CD4-positive, alpha-beta T cell (primary cell): ENCODE measurements at regions not wholly inside any gene's neighbourhood (a gene's known extent, or its start where the extent isn't known, plus 50 kb on each side); places are given as distances from the start of the nearest gene placed in this dataset.

Source experiments
- ATAC-seq: fragments of 200-7000 bp; cut with Tn5 transposase; one replicate; pipeline ENCODE4 v1.10.0; 2022; ENCODE audit warnings: mild to moderate bottlenecking; ENCODE audit not compliant: poor library complexity
- CTCF ChIA-PET: fragments of 350-600 bp; sonication (Branson Sonifier 250); formaldehyde crosslinking; loops from one replicate; lab custom pipeline; 2021; ENCODE audit warnings: antibody characterized with exemption, inconsistent platforms; lab: Charles Lee
- POLR2A ChIA-PET: fragments of 350-600 bp; sonication (Branson Sonifier 250); formaldehyde crosslinking; loops from one replicate; lab custom pipeline; 2021; ENCODE audit warnings: antibody characterized with exemption, inconsistent platforms; lab: Charles Lee
- DNase-seq, 14 experiments: peaks; one replicate each; pipeline ENCODE4 v3.0.0-alpha.2; 2013 to 2020; ENCODE audit warnings: mixed read lengths in 2 of 14
- H3K27ac ChIP-seq, 2 donors: one replicate each; pipeline versions ENCODE4 v1.5.1 to v1.7.0; 2013; ENCODE audit warnings: low read length in 2 of 2, low read depth in 1 of 2, mild to moderate bottlenecking in 1 of 2
- H3K27me3 ChIP-seq, 2 experiments: 1 replicate in 1 of 2; 2 replicates in 1 of 2; pipeline versions ENCODE4 v1.6.1 to v1.7.0; 2013; ENCODE audit warnings: low read length in 2 of 2, control low read depth in 1 of 2, mild to moderate bottlenecking in 1 of 2, moderate library complexity in 1 of 2; ENCODE audit not compliant: insufficient read depth in 2 of 2, control insufficient read depth in 1 of 2
- H3K36me3 ChIP-seq: one replicate; pipeline ENCODE4 v1.6.1; 2013; ENCODE audit warnings: low read length, control low read depth; ENCODE audit not compliant: insufficient read depth
- H3K4me1 ChIP-seq: one replicate; pipeline ENCODE4 v1.6.1; 2013; ENCODE audit warnings: low read length, control low read depth; ENCODE audit not compliant: insufficient read depth
- H3K4me3 ChIP-seq: one replicate; pipeline ENCODE4 v1.5.1; 2013; ENCODE audit warnings: mild to moderate bottlenecking, low read length, moderate library complexity
- H3K9me3 ChIP-seq, 2 experiments: 1 replicate in 1 of 2; 2 replicates in 1 of 2; pipeline versions ENCODE4 v1.6.1 to v1.7.0; 2013; ENCODE audit warnings: low read length in 2 of 2, mild to moderate bottlenecking in 2 of 2, control low read depth in 1 of 2, moderate library complexity in 1 of 2; ENCODE audit not compliant: control insufficient read depth in 1 of 2, insufficient read depth in 1 of 2
- H3K27ac Mint-ChIP-seq: one replicate; pipeline ENCODE4 v1.8.0; 2020; ENCODE audit warnings: mixed read lengths
- H3K27me3 Mint-ChIP-seq: one replicate; pipeline ENCODE4 v1.8.0; 2021; ENCODE audit warnings: mixed read lengths
- H3K36me3 Mint-ChIP-seq: one replicate; pipeline ENCODE4 v1.8.0; 2021; ENCODE audit warnings: low read depth, mixed read lengths
- H3K4me1 Mint-ChIP-seq: one replicate; pipeline ENCODE4 v1.8.0; 2021; ENCODE audit warnings: low read depth, mixed read lengths
- H3K4me3 Mint-ChIP-seq: one replicate; pipeline ENCODE4 v1.8.0; 2020; ENCODE audit warnings: mild to moderate bottlenecking, mixed read lengths
- H3K9me3 Mint-ChIP-seq: one replicate; pipeline ENCODE4 v1.8.0; 2020; ENCODE audit warnings: mixed read lengths
- CTCF ChIP-seq: fragments of 200-600 bp; IDR thresholded peaks from one replicate; pipeline ENCODE4 v1.8.0; 2022; ENCODE audit warnings: antibody characterized with exemption, mild to moderate bottlenecking
- intact Hi-C, 2 experiments: fragments of 100-400 bp; cut with DNase I in 1 of 2; cut with micrococcal nuclease in 1 of 2; formaldehyde crosslinking; loops; one replicate each; pipeline versions ENCODE4 v1.15.1 to v1.9.0; 2023 to 2025; cut with DNase I, micrococcal nuclease

- H3K36me3 Mint-ChIP-seq, result peaks cover 9% of the 10 kb centered on the region
- DNase-seq (no peak), ATAC-seq (no peak)
- no peak for TF ChIP-seq CTCF
- no peak overlapping the region for H3K27ac Mint-ChIP-seq
- H3K4me1 Mint-ChIP-seq, result no peaks in the 10 kb centered on the region
- Histone ChIP-seq H3K36me3 (no peaks in the 10 kb centered on the region), H3K9me3 (peaks cover 0 to 4% of the 10 kb centered on the region in 2 experiments), H3K27ac (no peak overlapping the region), H3K27me3 (no peaks in the 10 kb centered on the region), H3K4me1 (no peaks in the 10 kb centered on the region), H3K4me3 (no peak overlapping the region)
- intact Hi-C loops, result no loop called here
- CTCF ChIA-PET, result no interaction called here
- POLR2A ChIA-PET, result no interaction called here
- no peaks in the 10 kb centered on the region for H3K27me3 Mint-ChIP-seq
- peaks cover 17% of the 10 kb centered on the region for H3K9me3 Mint-ChIP-seq
- no peak overlapping the region for H3K4me3 Mint-ChIP-seq
These were observed 207.0 kb downstream of the DMAC1 start for GRCh38 chr9:7592321-7593316.

GRCh38 chr9:7591501-7591900 lies 208.1 kb downstream of the DMAC1 start:
- no peaks in the 10 kb centered on the region for H3K27me3 Mint-ChIP-seq
- no peak overlapping the region for H3K4me3 Mint-ChIP-seq
- H3K9me3 Mint-ChIP-seq, result peaks cover 17% of the 10 kb centered on the region
- DNase-seq (no peak), ATAC-seq (no peak)
- ChIA-PET POLR2A (no interaction called here), CTCF (no interaction called here)
- Histone ChIP-seq H3K9me3 (no peaks in the 10 kb centered on the region), H3K27ac (no peak overlapping the region), H3K4me1 (no peaks in the 10 kb centered on the region), H3K36me3 (no peaks in the 10 kb centered on the region), H3K4me3 (no peak overlapping the region), H3K27me3 (no peaks in the 10 kb centered on the region)
- TF ChIP-seq CTCF, result no peak
- no peak overlapping the region for H3K27ac Mint-ChIP-seq
- intact Hi-C loops, result no loop called here
- no peaks in the 10 kb centered on the region for H3K4me1 Mint-ChIP-seq
- peaks cover 9% of the 10 kb centered on the region for H3K36me3 Mint-ChIP-seq

GRCh38 chr9:7580568-7580967 lies 219.0 kb downstream of the DMAC1 start:
- no peak overlapping the region for H3K4me3 Mint-ChIP-seq
- H3K36me3 Mint-ChIP-seq, result no peaks in the 10 kb centered on the region
- no peaks in the 10 kb centered on the region for H3K4me1 Mint-ChIP-seq
- DNase-seq (no peak), ATAC-seq (no peak)
- intact Hi-C loops, result no loop called here
- no peaks in the 10 kb centered on the region for H3K4me1 ChIP-seq
- no peak overlapping the region for H3K27ac ChIP-seq
- ChIA-PET POLR2A (no interaction called here), CTCF (no interaction called here)
- no peak overlapping the region for H3K4me3 ChIP-seq
- H3K27ac Mint-ChIP-seq, result no peak overlapping the region
- H3K27me3 Mint-ChIP-seq, result no peaks in the 10 kb centered on the region
- H3K9me3 ChIP-seq, result no peaks in the 10 kb centered on the region
- TF ChIP-seq CTCF, result no peak
- H3K36me3 ChIP-seq, result no peaks in the 10 kb centered on the region
- H3K27me3 ChIP-seq, result no peaks in the 10 kb centered on the region
- H3K9me3 Mint-ChIP-seq, result no peaks in the 10 kb centered on the region
